Endodermal cell (in vitro differentiated cells): ENCODE measurements at regions not wholly inside any gene's neighbourhood (a gene's known extent, or its start where the extent isn't known, plus 50 kb on each side); places are given as distances from the start of the nearest gene placed in this dataset.

Source experiments
- DNase-seq: peaks from one replicate; pipeline ENCODE4 v3.0.0-alpha.2; 2017
- H3K27ac ChIP-seq: 2 replicates; pipeline ENCODE4 v1.5.1; 2013; ENCODE audit warnings: mild to moderate bottlenecking, low read depth, low read length, moderate library complexity
- H3K27me3 ChIP-seq: 2 replicates; pipeline ENCODE4 v1.6.1; 2013; ENCODE audit warnings: mild to moderate bottlenecking, low read length, moderate library complexity; ENCODE audit not compliant: insufficient read depth, control insufficient read depth, poor library complexity, severe bottlenecking
- H3K36me3 ChIP-seq: 2 replicates; pipeline ENCODE4 v1.7.0; 2013; ENCODE audit warnings: mild to moderate bottlenecking, low read length, moderate library complexity; ENCODE audit not compliant: control insufficient read depth, insufficient read depth
- H3K4me1 ChIP-seq: one replicate; pipeline ENCODE4 v1.7.0; 2013; ENCODE audit warnings: low read length; ENCODE audit not compliant: control insufficient read depth, insufficient read depth
- H3K4me3 ChIP-seq: 2 replicates; pipeline ENCODE4 v1.5.1; 2013; ENCODE audit warnings: mild to moderate bottlenecking, low read length, moderate library complexity
- H3K9ac ChIP-seq: 2 replicates; pipeline ENCODE4 v1.6.1; 2013; ENCODE audit warnings: mild to moderate bottlenecking, low read length, moderate library complexity; ENCODE audit not compliant: poor library complexity, severe bottlenecking; ENCODE audit errors: extremely low read depth
- H3K9me3 ChIP-seq: 2 replicates; pipeline ENCODE4 v1.6.1; 2013; ENCODE audit warnings: mild to moderate bottlenecking, low read length, moderate library complexity; ENCODE audit not compliant: control insufficient read depth
- H3K27ac Mint-ChIP-seq: 2 replicates; pipeline ENCODE4 v1.8.0; 2020; ENCODE audit warnings: mixed read lengths
- H3K27me3 Mint-ChIP-seq: 2 replicates; pipeline ENCODE4 v1.8.0; 2021; ENCODE audit warnings: mild to moderate bottlenecking, mixed read lengths; ENCODE audit not compliant: insufficient read depth
- H3K36me3 Mint-ChIP-seq: 2 replicates; pipeline ENCODE4 v1.8.0; 2020; ENCODE audit warnings: low read depth, mixed read lengths
- H3K4me1 Mint-ChIP-seq: 2 replicates; pipeline ENCODE4 v1.8.0; 2020; ENCODE audit warnings: mixed read lengths
- H3K4me3 Mint-ChIP-seq: 2 replicates; pipeline ENCODE4 v1.8.0; 2020; ENCODE audit warnings: mild to moderate bottlenecking, moderate library complexity, mixed read lengths
- H3K9me3 Mint-ChIP-seq: 2 replicates; pipeline ENCODE4 v1.8.0; 2020; ENCODE audit warnings: mild to moderate bottlenecking, mixed read lengths
- CTCF ChIP-seq: fragments of 200-600 bp; sonication (generic); conservative IDR thresholded peaks from 2 replicates; pipeline ENCODE4 v1.5.0; 2021; ENCODE audit warnings: antibody characterized with exemption, mild to moderate bottlenecking
- WGBS, 2 experiments: methylation state at CpG; one replicate each; pipeline versions ENCODE4 v1.1.5 to v1.1.7; 2013; ENCODE audit warnings: missing lambda C conversion rate in 2 of 2, mixed read lengths in 1 of 2; ENCODE audit not compliant: insufficient coverage in 1 of 2, insufficient read length in 1 of 2; 5-methylcytosine and 5-hydroxymethylcytosine counted together

GRCh38 chr3:177538750-177539730, 341.8 kb upstream of the TBL1XR1 start:
- 89 to 90% methylated on average over 7 to 9 of the region's 9 CpGs for WGBS, 2 experiments
- no peaks in the 10 kb centered on the region for H3K36me3 ChIP-seq
- Mint-ChIP-seq H3K9me3 (no peaks in the 10 kb centered on the region), H3K27ac (no peak overlapping the region), H3K4me3 (no peak overlapping the region), H3K36me3 (no peaks in the 10 kb centered on the region), H3K4me1 (peaks cover 11% of the 10 kb centered on the region), H3K27me3 (no peaks in the 10 kb centered on the region)
- no peak overlapping the region for H3K4me3 ChIP-seq
- H3K9ac ChIP-seq = no peak overlapping the region
- DNase-seq = no peak
- no peaks in the 10 kb centered on the region for H3K27me3 ChIP-seq
- no peaks in the 10 kb centered on the region for H3K9me3 ChIP-seq
- no peak overlapping the region for H3K27ac ChIP-seq
- no peak for TF ChIP-seq CTCF
- no peaks in the 10 kb centered on the region for H3K4me1 ChIP-seq

GRCh38 chr3:177541541-177541940, 344.3 kb upstream of the TBL1XR1 start:
- peaks cover 11% of the 10 kb centered on the region for H3K4me1 Mint-ChIP-seq
- no peak overlapping the region for H3K4me3 Mint-ChIP-seq
- Histone ChIP-seq H3K27me3 (no peaks in the 10 kb centered on the region), H3K4me3 (no peak overlapping the region), H3K9me3 (no peaks in the 10 kb centered on the region), H3K4me1 (no peaks in the 10 kb centered on the region), H3K9ac (no peak overlapping the region), H3K36me3 (no peaks in the 10 kb centered on the region), H3K27ac (no peak overlapping the region)
- TF ChIP-seq CTCF = no peak
- no peaks in the 10 kb centered on the region for H3K36me3 Mint-ChIP-seq
- no peaks in the 10 kb centered on the region for H3K9me3 Mint-ChIP-seq
- H3K27me3 Mint-ChIP-seq = no peaks in the 10 kb centered on the region
- no peak for DNase-seq
- 91 to 94% methylated on average over 4 of the region's 4 CpGs for WGBS, 2 experiments
- no peak overlapping the region for H3K27ac Mint-ChIP-seq

GRCh38 chr3:177545964-177546363, 348.7 kb upstream of the TBL1XR1 start:
- Histone ChIP-seq H3K27ac (no peak overlapping the region), H3K27me3 (no peaks in the 10 kb centered on the region), H3K36me3 (no peaks in the 10 kb centered on the region), H3K9ac (no peak overlapping the region), H3K9me3 (no peaks in the 10 kb centered on the region), H3K4me3 (no peak overlapping the region), H3K4me1 (no peaks in the 10 kb centered on the region)
- no peaks in the 10 kb centered on the region for H3K9me3 Mint-ChIP-seq
- no peaks in the 10 kb centered on the region for H3K27me3 Mint-ChIP-seq
- no peak for DNase-seq
- no peak overlapping the region for H3K27ac Mint-ChIP-seq
- 93% methylated on average over 3 of the region's 3 CpGs; no CpG with 5 or more reads in 1 of the 2 experiments for WGBS, 2 experiments
- no peaks in the 10 kb centered on the region for H3K36me3 Mint-ChIP-seq
- no peak for TF ChIP-seq CTCF
- H3K4me3 Mint-ChIP-seq = no peak overlapping the region
- H3K4me1 Mint-ChIP-seq = no peaks in the 10 kb centered on the region
